ENCODE measurements at regions not wholly inside any gene's neighbourhood (a gene's known extent, or its start where the extent isn't known, plus 50 kb on each side); places are given as distances from the start of the nearest gene placed in this dataset.

DNA sequence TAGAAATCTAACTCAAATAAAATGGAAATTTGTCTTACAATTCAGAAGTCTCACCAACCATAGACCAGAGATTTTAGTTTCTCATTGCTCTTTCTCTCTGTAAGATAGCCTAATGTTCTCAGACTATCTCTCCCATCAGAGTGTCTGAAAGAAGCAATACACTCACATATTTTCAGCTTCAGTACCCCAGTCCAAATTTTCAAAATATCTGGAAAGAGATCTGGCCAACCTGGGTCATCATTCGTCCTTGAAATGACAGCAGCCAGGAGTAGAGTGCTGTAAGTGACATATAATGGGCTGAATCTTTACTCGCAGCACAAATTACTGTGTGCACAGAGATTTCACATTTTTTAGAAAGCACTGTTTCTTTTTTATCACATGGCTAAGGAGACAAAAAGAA lies 313.3 kb upstream of the PRR16 start:
- no peak for DNase-seq (ENCODE audit: low spot score)
- Histone ChIP-seq H3K36me3 (no peaks in the 10 kb centered on the region), H3K4me3 (no peak overlapping the region), H3K27me3 (replicated peaks; ENCODE audit: insufficient read depth) (no peaks in the 10 kb centered on the region), H3K4me1 (replicated peaks) (no peaks in the 10 kb centered on the region), H3K9me3 (no peaks in the 10 kb centered on the region), H3K27ac (no peak overlapping the region)
- intact Hi-C loops (cut with DNase I) = no loop called here
- TF ChIP-seq POLR2A (IDR thresholded peaks at IDR 0.05) (no peak), CTCF (IDR thresholded peaks at IDR 0.05) (no peak), POLR2AphosphoS5 (IDR thresholded peaks at IDR 0.05) (no peak)
- 46% methylated on average over 2 of the region's 2 CpGs for WGBS

- no peaks in the 10 kb centered on the region for H3K36me3 ChIP-seq
- H3K27ac ChIP-seq = no peak overlapping the region
- intact Hi-C loops (cut with DNase I) = no loop called here
- no peaks in the 10 kb centered on the region for H3K27me3 ChIP-seq (replicated peaks; ENCODE audit: insufficient read depth)
- no peaks in the 10 kb centered on the region for H3K4me1 ChIP-seq (replicated peaks)
- no peak for DNase-seq (ENCODE audit: low spot score)
- H3K9me3 ChIP-seq = no peaks in the 10 kb centered on the region
- H3K4me3 ChIP-seq = no peak overlapping the region
- TF ChIP-seq POLR2AphosphoS5 (IDR thresholded peaks at IDR 0.05) = no peak
- no peak for TF ChIP-seq POLR2A (IDR thresholded peaks at IDR 0.05)
- TF ChIP-seq CTCF (IDR thresholded peaks at IDR 0.05) = no peak
- WGBS = 88% methylated on average over 1 of the region's 1 CpG
These were observed 312.9 kb upstream of the PRR16 start for GRCh38 chr5:120151181-120151580.

DNA sequence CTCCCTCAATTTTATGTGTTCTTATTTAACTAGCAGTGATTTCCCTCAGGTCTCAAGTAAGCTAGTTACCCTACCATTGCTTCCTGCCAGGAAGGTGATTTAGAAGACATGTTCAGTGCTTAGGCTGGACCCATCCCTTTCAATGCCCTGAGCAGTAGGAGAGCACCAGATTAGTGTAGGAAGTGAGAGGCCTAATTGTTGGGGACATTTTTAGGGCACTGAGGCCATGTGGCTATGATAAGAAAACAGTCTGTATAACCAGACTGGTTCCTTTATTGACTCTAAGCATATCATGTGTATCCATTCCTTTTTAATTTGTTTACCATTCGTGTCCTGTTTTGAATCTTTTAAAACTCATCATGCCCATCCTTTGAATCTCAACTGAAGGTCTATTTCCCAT lies 312.3 kb upstream of the PRR16 start:
- no peak overlapping the region for H3K27ac ChIP-seq
- no peak for DNase-seq (ENCODE audit: low spot score)
- no peaks in the 10 kb centered on the region for H3K27me3 ChIP-seq (replicated peaks; ENCODE audit: insufficient read depth)
- H3K9me3 ChIP-seq = no peaks in the 10 kb centered on the region
- 74% methylated on average over 1 of the region's 1 CpG for WGBS
- TF ChIP-seq CTCF (IDR thresholded peaks at IDR 0.05) (no peak), POLR2A (IDR thresholded peaks at IDR 0.05) (no peak), POLR2AphosphoS5 (IDR thresholded peaks at IDR 0.05) (no peak)
- H3K36me3 ChIP-seq = no peaks in the 10 kb centered on the region
- H3K4me3 ChIP-seq = no peak overlapping the region
- intact Hi-C loops (cut with DNase I) = no loop called here
- no peaks in the 10 kb centered on the region for H3K4me1 ChIP-seq (replicated peaks)

GRCh38 chr5:120152472-120152871 lies 311.6 kb upstream of the PRR16 start:
- Histone ChIP-seq H3K27ac (no peak overlapping the region), H3K4me3 (no peak overlapping the region), H3K4me1 (replicated peaks) (no peaks in the 10 kb centered on the region), H3K9me3 (no peaks in the 10 kb centered on the region), H3K27me3 (replicated peaks; ENCODE audit: insufficient read depth) (no peaks in the 10 kb centered on the region), H3K36me3 (no peaks in the 10 kb centered on the region)
- TF ChIP-seq POLR2A (IDR thresholded peaks at IDR 0.05) (no peak), CTCF (IDR thresholded peaks at IDR 0.05) (no peak), POLR2AphosphoS5 (IDR thresholded peaks at IDR 0.05) (no peak)
- intact Hi-C loops (cut with DNase I) = no loop called here
- DNase-seq (ENCODE audit: low spot score) = no peak
- 84% methylated on average over 2 of the region's 2 CpGs for WGBS

DNA sequence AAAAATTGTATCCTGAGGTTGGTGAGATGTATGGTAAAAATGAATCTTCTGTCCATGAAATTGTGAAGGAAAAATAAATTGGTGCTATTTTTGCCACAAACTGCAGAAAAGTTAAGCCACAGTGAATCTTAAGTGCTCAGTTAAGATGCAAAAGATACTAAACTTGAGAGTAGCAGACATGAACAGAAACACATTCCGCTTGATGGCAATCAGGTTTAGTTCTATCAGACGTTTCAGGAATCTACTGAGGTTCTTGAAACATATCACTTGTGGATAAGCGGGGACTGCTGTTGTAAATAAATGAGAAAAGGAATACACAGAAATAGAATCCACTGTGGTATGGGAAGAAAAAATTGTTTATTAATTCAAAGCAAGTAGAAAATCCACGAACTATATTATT lies 311.2 kb upstream of the PRR16 start:
- H3K27me3 ChIP-seq (replicated peaks; ENCODE audit: insufficient read depth) = no peaks in the 10 kb centered on the region
- no peaks in the 10 kb centered on the region for H3K4me1 ChIP-seq (replicated peaks)
- H3K4me3 ChIP-seq = no peak overlapping the region
- no peaks in the 10 kb centered on the region for H3K9me3 ChIP-seq
- intact Hi-C loops (cut with DNase I) = no loop called here
- DNase-seq (ENCODE audit: low spot score) = no peak
- 85% methylated on average over 4 of the region's 4 CpGs for WGBS
- no peak overlapping the region for H3K27ac ChIP-seq
- TF ChIP-seq POLR2A (IDR thresholded peaks at IDR 0.05) (no peak), CTCF (IDR thresholded peaks at IDR 0.05) (no peak), POLR2AphosphoS5 (IDR thresholded peaks at IDR 0.05) (no peak)
- H3K36me3 ChIP-seq = no peaks in the 10 kb centered on the region
